Memory B cell (primary cell): ENCODE measurements at regions not wholly inside any gene's neighbourhood (a gene's known extent, or its start where the extent isn't known, plus 50 kb on each side); places are given as distances from the start of the nearest gene placed in this dataset.
A peak's percentile ranks its signal among the peaks of the same experiment; 100 is the strongest.

Experiments used
- ATAC-seq: fragments of 150-1000 bp; cut with Tn5 transposase; 2 replicates; pipeline ENCODE4 v1.10.0; 2021; ENCODE audit warnings: low read depth, mild to moderate bottlenecking, moderate library complexity
- DNase-seq, 2 donors: peaks; one replicate each; pipeline ENCODE4 v3.0.0; 2022; ENCODE audit warnings: low spot score in 2 of 2
- H3K27ac Mint-ChIP-seq: one replicate; pipeline ENCODE4 v1.8.0; 2022; ENCODE audit warnings: mild to moderate bottlenecking, moderate library complexity, mixed read lengths
- H3K27me3 Mint-ChIP-seq: one replicate; pipeline ENCODE4 v1.8.0; 2022; ENCODE audit warnings: mixed read lengths
- H3K36me3 Mint-ChIP-seq: one replicate; pipeline ENCODE4 v1.8.0; 2022; ENCODE audit warnings: mild to moderate bottlenecking, mixed read lengths
- H3K4me1 Mint-ChIP-seq: one replicate; pipeline ENCODE4 v1.8.0; 2022; ENCODE audit warnings: mixed read lengths
- H3K4me3 Mint-ChIP-seq: one replicate; pipeline ENCODE4 v1.8.0; 2022; ENCODE audit warnings: mild to moderate bottlenecking, moderate library complexity, mixed read lengths
- H3K9me3 Mint-ChIP-seq: one replicate; pipeline ENCODE4 v1.8.0; 2022; ENCODE audit warnings: mixed read lengths

DNA sequence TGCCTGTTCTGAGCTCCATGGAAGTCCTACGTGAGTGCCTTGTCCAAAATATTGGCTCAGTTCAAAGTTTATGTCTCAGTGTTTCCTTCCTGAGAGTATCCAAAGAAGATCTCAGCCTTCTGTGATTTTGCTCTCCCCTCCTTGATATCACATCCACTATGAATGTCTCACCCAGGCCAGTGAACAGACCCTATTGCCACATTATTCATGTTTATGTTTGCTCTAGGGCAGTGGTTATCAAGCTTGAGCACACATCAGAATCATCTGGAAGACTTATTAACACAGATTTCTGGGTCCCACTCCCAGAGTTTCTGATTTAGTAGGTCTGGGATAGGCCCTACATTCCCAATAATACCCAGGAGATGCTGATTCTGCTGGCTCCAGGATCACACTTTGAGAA is 145.0 kb upstream of the FGGY start:
- Mint-ChIP-seq H3K27me3 (no peaks in the 10 kb centered on the region), H3K4me3 (no peak overlapping the region), H3K36me3 (no peaks in the 10 kb centered on the region), H3K4me1 (peaks cover 22% of the 10 kb centered on the region), H3K27ac (peak overlapping the region; percentile 76), H3K9me3 (no peaks in the 10 kb centered on the region)
- ATAC-seq (no peak), DNase-seq (no peak)

DNA sequence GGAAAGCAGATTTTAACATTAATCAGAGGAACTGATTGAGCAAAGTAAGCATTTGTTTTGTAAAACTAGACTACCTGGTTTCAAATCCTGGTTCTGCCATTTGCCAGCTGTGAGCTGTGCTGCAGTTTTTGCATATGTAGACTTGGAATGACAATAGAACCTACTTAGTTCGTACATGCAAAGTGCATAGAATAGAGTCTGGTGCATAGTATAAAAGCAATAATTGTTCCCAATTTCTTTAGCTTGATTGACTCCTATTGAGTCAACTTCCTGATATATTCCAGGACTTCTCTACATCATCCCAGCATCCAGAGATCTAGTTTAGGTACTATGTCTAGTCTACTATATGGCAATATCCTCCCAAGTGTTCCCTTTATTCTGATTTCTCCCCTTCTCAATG is 144.4 kb upstream of the FGGY start:
- H3K27me3 Mint-ChIP-seq: no peaks in the 10 kb centered on the region
- ATAC-seq: no peak
- H3K9me3 Mint-ChIP-seq: peaks cover 2% of the 10 kb centered on the region
- peaks cover 18% of the 10 kb centered on the region for H3K4me1 Mint-ChIP-seq
- peak overlapping the region; percentile 5 for H3K27ac Mint-ChIP-seq
- peaks cover 2% of the 10 kb centered on the region for H3K36me3 Mint-ChIP-seq
- no peak for DNase-seq
- H3K4me3 Mint-ChIP-seq: no peak overlapping the region

DNA sequence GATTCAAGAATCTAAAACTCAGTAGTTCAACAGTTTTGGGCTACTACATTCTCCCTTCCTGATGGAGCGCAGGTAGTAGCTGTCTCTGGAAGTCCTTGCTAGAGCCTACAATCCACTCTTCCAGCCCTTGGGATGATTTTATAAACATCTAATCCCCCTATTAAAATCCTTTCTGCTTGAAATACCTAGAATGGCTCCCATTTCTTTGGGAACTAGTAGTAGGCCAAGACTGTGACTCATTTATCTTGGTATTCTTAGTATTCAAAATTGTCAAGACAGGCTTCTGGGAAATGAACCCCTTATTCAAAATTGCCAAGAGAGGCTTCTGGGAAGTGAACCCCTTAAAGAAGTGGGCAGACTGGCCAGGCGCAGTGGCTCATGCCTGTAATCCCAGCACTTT is 142.5 kb upstream of the FGGY start:
- Mint-ChIP-seq H3K36me3 (peaks cover 2% of the 10 kb centered on the region), H3K27ac (no peak overlapping the region), H3K27me3 (no peaks in the 10 kb centered on the region)

DNA sequence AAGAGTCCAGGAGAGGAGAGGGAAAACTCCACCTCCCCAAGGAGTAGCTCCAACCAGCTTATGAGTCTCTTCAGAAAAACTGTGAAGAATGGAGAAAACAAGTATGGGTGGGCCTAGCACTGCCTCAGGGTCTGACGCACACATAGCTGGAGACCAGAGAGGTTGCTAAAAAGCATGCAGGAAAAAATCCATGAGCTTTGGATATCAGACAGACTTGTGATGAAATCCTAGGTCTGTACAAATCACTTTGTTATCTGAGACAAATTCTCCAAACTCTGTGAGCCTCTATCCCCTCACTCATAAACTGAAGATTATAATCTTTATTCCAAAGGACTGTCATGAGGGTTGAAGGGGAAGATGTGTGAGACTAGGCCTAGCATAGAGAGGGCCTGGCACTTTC is 141.5 kb upstream of the FGGY start:
- DNase-seq (no peak), ATAC-seq (no peak)
- no peak overlapping the region for H3K4me3 Mint-ChIP-seq
- peaks cover 5% of the 10 kb centered on the region for H3K9me3 Mint-ChIP-seq
- H3K27me3 Mint-ChIP-seq: no peaks in the 10 kb centered on the region
- H3K27ac Mint-ChIP-seq: no peak overlapping the region
- H3K4me1 Mint-ChIP-seq: peaks cover 16% of the 10 kb centered on the region
- peaks cover 2% of the 10 kb centered on the region for H3K36me3 Mint-ChIP-seq

More for the DNA sequence above, 142.5 kb upstream of the FGGY start:
- no peak for ATAC-seq
- peaks cover 18% of the 10 kb centered on the region for H3K4me1 Mint-ChIP-seq
- peaks cover 5% of the 10 kb centered on the region for H3K9me3 Mint-ChIP-seq
- H3K4me3 Mint-ChIP-seq: no peak overlapping the region
- DNase-seq: no peak

DNA sequence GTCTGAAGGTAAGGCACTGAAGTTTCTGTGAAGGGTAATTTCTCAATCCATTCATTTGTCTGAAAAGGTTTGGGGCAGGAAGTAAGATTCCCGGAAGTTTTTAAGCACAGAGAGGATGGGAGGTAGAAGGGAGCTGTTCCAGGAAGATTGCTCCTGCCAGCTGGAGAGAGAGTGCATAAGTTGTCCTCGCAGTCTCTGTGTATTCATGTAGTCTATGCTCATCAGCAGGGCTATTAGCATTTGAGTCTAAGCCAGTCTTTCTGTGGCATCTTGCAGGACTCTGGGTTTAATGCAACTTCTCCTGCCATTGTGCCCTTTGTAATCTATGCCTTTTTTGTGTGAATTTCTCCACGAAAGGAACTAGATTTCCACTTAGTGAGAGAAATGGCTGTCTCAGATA is 140.8 kb upstream of the FGGY start:
- H3K27me3 Mint-ChIP-seq: no peaks in the 10 kb centered on the region
- H3K9me3 Mint-ChIP-seq: peaks cover 5% of the 10 kb centered on the region
- peaks cover 9% of the 10 kb centered on the region for H3K4me1 Mint-ChIP-seq
- ATAC-seq (no peak), DNase-seq (no peak)
- peaks cover 2% of the 10 kb centered on the region for H3K36me3 Mint-ChIP-seq
- no peak overlapping the region for H3K4me3 Mint-ChIP-seq
- H3K27ac Mint-ChIP-seq: no peak overlapping the region

DNA sequence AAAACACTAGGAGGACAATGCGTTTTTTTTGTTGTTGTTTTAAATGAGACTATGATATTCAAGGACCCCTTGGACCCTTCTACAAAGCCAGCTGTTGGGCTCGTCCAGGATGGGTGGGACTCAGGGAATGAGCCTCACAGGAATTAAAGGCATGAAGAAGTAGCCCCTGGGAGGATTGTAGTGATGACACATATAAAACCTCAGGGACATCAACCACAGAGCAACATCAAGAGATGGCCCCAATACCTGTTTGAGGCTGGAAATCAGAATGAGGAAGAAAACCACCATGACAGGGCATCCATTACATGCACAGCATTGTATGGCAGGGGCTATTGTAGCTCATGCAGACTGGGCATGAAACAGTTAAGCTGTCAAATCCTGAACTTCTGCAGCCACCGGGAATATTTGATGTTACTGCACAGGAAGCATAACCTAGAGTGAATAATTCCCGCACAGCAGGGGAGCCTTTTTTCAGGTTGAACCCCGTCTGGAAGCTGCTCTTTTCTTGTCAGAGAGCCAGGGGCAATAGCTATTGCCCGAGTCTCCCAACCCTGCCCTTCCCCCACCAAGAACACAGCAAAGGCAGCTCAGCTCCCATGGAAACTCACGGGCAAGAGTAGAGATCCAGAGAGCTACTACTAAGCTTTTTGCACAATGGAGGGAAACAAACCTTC is 140.2 kb upstream of the FGGY start:
- ATAC-seq: no peak
- H3K27ac Mint-ChIP-seq: no peak overlapping the region
- H3K9me3 Mint-ChIP-seq: peaks cover 5% of the 10 kb centered on the region
- no peak for DNase-seq
- no peaks in the 10 kb centered on the region for H3K27me3 Mint-ChIP-seq
- H3K36me3 Mint-ChIP-seq: peaks cover 2% of the 10 kb centered on the region
- peaks cover 6% of the 10 kb centered on the region for H3K4me1 Mint-ChIP-seq
- H3K4me3 Mint-ChIP-seq: no peak overlapping the region

DNA sequence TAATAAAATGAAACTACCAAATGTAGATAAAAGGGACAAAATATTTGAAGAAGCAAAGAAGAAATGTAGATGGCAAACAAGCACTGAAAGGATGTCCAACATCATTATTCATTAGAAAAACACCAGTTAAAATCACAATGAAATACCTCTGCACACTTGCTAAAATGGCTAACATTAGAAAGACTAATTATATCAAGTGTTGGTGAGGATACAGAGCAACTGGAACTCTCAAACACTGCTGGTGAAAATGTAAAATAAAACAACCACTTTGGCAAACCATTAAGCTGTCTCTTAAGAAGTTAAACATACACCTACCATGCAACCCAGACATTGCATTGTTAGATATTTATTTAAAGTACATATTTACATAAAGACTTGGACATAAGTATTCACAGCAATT is 138.6 kb upstream of the FGGY start:
- Mint-ChIP-seq H3K9me3 (peaks cover 5% of the 10 kb centered on the region), H3K4me3 (no peak overlapping the region), H3K27ac (no peak overlapping the region), H3K4me1 (peaks cover 3% of the 10 kb centered on the region), H3K36me3 (peaks cover 2% of the 10 kb centered on the region), H3K27me3 (no peaks in the 10 kb centered on the region)
- DNase-seq: no peak
- no peak for ATAC-seq

DNA sequence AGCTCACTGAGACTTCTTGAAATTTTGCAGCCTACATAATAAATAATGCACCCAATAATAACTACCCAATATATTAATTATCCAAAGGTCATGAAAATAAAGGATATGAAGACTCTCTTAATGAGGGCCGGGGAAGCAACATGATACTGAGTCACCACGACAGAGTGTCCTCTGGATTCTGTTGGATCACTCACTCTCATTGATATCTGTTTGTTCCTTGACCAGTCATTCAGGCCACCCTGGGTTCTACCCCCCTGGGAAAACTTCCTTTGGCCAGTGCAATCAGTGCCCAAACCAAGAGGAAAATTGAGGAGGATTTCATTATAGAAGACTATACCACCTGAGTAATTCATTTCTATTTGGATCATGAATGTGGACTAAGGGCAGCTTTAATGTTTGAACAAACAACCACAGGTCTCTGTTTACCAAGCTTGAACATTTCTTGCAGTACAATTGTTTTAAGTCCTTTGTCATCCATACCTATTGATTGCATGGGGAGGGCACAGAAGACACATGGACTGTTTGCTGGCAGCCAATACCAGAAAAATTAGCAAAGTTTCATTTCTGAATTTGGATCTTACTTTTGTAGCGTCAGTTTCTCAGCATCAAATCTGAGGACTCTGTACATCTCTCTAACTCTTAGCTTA is 137.2 kb upstream of the FGGY start:
- Mint-ChIP-seq H3K4me1 (no peaks in the 10 kb centered on the region), H3K27ac (no peak overlapping the region)

DNA sequence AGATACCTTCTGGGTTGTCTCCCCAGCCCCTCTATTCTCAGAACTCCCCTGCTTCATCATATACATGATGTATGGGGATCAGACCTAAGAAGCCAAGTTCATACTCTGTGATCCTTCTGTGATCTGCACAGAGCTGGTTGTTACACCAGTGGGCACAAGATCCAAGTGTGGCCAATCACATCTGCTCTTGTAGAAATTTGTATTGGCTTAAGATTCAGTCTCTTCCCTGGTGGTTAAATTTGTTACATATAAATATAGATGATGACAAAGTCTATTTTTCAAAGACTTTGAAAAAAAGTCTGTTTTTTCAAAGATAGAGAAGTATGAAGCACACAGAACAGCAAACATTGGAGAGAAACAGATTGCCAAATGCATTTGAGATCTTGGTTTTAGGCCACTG is 135.8 kb upstream of the FGGY start:
- Mint-ChIP-seq H3K4me1 (no peaks in the 10 kb centered on the region), H3K36me3 (peaks cover 2% of the 10 kb centered on the region), H3K27me3 (peaks cover 5% of the 10 kb centered on the region), H3K4me3 (no peak overlapping the region), H3K9me3 (peaks cover 5% of the 10 kb centered on the region), H3K27ac (no peak overlapping the region)
- no peak for ATAC-seq
- no peak for DNase-seq

More for the DNA sequence above, 137.2 kb upstream of the FGGY start:
- Mint-ChIP-seq H3K27me3 (peaks cover 4% of the 10 kb centered on the region), H3K9me3 (peaks cover 5% of the 10 kb centered on the region), H3K36me3 (peaks cover 2% of the 10 kb centered on the region), H3K4me3 (no peak overlapping the region)
- DNase-seq: no peak
- ATAC-seq: no peak

DNA sequence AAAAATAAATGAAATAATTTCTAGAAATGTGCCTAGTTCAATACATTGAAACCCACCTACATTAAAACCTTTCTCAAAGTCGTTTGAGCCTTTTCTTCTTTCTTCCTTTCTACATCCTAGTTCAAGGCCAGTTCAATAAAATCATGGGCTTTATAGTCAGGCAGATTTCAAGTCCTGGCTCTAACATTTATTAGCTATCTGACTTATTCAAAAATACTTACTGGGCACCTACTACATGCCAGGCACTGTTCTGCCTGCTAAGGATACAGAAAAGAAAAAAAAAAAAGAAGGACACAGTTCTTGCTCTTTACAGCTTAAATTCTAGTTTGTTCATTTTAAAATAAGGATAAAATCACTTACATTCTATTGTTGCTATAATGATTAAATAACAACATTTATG is 134.2 kb upstream of the FGGY start:
- DNase-seq (no peak), ATAC-seq (no peak)
- peaks cover 5% of the 10 kb centered on the region for H3K27me3 Mint-ChIP-seq
- H3K9me3 Mint-ChIP-seq: peaks cover 3% of the 10 kb centered on the region
- no peaks in the 10 kb centered on the region for H3K4me1 Mint-ChIP-seq
- H3K4me3 Mint-ChIP-seq: no peak overlapping the region
- H3K36me3 Mint-ChIP-seq: no peaks in the 10 kb centered on the region
- no peak overlapping the region for H3K27ac Mint-ChIP-seq

DNA sequence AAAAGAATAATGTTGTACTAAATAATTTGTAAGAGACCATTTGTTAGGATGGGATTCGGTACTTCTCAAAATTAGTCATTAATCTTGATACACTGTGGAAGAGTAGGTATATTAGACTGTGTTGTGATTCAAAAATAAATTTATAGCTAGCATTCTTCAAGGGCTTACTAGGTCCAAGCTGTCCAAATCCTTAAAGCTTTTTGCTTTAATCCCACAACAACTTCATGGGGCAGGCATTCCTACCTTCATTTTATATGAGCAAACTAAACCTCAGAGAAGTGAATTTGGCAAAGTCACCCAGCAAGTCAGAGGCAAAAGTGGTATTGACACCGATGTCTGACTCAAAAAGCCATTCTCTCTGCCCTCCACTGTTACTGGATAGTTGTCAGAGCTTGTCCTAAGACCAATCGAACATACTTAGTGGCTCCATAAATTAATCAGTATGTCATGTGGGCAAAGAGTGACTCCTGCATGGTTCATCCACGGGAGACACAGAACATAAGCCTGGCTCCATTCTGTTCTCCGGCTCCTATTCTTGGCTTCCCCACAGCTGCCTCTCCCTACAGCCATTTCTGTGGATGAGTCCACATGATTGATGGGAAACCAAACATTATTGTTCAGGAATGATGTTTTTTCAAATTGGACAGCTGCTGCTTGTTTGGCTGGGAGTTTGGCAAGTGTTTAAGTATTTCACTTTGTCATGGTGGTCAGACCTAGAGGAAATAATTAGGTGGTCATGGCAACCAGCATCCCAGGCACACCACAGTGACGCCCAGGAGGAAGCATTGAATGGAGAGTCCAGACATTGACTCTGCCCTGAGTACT is 133.4 kb upstream of the FGGY start:
- H3K4me3 Mint-ChIP-seq: no peak overlapping the region
- no peak for DNase-seq
- H3K9me3 Mint-ChIP-seq: peaks cover 3% of the 10 kb centered on the region
- H3K27me3 Mint-ChIP-seq: peaks cover 5% of the 10 kb centered on the region
- no peak overlapping the region for H3K27ac Mint-ChIP-seq
- H3K4me1 Mint-ChIP-seq: no peaks in the 10 kb centered on the region
- ATAC-seq: no peak
- H3K36me3 Mint-ChIP-seq: no peaks in the 10 kb centered on the region

DNA sequence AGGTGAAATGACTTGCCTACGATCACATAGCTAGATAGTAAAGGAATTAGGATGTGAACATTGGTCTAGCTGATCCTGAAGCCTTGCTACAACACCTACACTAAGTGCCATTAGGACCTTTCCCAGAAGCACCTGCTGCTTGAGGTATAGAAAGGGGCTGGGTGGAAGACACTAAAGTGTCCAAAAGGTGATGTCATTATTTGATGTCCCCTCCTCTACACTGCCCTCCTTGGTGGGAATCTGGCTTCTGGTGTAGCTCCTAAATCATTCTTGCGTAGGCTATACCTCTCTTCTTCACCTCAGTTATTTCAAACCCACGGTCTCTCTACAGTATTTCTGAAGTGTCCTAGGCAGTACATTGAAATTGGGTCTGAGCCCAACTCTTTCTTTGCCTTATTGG is 132.5 kb upstream of the FGGY start:
- Mint-ChIP-seq H3K27ac (no peak overlapping the region), H3K4me1 (no peaks in the 10 kb centered on the region), H3K9me3 (no peaks in the 10 kb centered on the region), H3K27me3 (peaks cover 5% of the 10 kb centered on the region), H3K4me3 (no peak overlapping the region), H3K36me3 (no peaks in the 10 kb centered on the region)
- ATAC-seq (no peak), DNase-seq (no peak)

DNA sequence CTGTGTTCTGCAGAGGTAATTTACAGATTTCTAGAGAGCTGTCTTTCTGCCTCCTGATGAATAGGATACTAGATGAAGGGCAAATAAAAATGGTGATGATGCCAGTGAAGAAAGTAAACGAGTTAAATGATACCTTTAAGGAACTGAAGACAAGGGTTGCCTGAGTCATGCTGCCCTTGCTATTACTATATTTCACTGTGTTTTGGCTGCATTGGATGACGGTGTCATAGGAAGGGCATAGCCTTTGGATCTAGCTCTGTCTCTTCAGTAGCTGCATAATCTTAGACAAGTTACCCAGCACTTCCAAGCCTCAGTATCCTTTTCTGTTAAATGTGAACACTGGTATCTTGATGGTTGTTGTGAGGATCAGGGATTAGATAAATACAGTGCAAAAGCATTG is 131.5 kb upstream of the FGGY start:
- no peaks in the 10 kb centered on the region for H3K4me1 Mint-ChIP-seq
- ATAC-seq: no peak
- H3K9me3 Mint-ChIP-seq: no peaks in the 10 kb centered on the region
- H3K36me3 Mint-ChIP-seq: no peaks in the 10 kb centered on the region
- H3K27me3 Mint-ChIP-seq: peaks cover 5% of the 10 kb centered on the region
- H3K4me3 Mint-ChIP-seq: no peak overlapping the region
- DNase-seq: no peak
- no peak overlapping the region for H3K27ac Mint-ChIP-seq

DNA sequence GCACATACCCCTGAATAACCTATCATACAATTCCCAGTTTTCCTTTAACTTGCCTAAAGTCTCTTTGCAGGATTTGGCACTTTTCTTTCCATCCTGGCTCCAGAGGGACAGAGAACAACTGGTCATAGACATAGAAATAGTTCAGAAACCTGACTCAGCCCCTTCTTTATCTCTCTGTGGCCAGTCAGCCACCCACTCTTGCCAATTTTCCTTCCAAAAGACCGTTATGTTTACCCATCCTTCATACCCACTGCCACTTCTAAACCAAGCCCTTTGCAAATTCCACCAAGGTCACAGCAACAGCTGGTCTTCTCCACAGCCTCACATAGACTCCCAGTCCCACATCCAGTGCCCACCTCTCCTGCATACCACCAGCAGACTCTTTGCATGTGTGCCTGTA is 127.2 kb upstream of the FGGY start:
- no peak overlapping the region for H3K4me3 Mint-ChIP-seq
- no peaks in the 10 kb centered on the region for H3K36me3 Mint-ChIP-seq
- no peak overlapping the region for H3K27ac Mint-ChIP-seq
- peaks cover 3% of the 10 kb centered on the region for H3K4me1 Mint-ChIP-seq
- H3K27me3 Mint-ChIP-seq: peaks cover 2% of the 10 kb centered on the region
- DNase-seq: no peak
- H3K9me3 Mint-ChIP-seq: no peaks in the 10 kb centered on the region
- ATAC-seq: no peak
